ENCODE measurements at regions not wholly inside any gene's neighbourhood (a gene's known extent, or its start where the extent isn't known, plus 50 kb on each side); places are given as distances from the start of the nearest gene placed in this dataset.

DNA sequence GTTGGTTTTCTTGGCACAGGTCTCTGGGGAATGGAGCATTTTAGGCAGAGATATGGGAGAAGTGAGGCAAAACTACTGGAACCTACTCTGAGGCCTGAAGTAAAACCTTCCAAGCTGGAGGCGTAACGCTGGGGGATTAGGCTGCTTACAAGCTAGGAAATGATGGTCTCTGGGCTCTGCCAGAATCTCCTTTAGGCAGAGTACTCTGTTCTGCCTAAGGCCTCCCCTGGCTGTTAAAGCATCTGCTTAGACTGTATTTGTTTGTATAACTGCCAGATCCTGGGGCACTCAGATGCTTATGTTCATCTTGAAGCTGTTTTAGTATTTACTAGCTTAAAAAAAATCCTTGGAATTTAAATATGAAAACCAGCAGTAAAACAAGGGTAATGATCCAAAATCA lies 822.2 kb downstream of the RPA4 start:
- no peak for TF ChIP-seq RAD21 (IDR thresholded peaks at IDR 0.05; ENCODE audit: low read depth)
- no peak for TF ChIP-seq YY1 (IDR thresholded peaks at IDR 0.05; ENCODE audit: low read depth)
- no peak for TF ChIP-seq NFIC (IDR thresholded peaks at IDR 0.05)
- TF ChIP-seq, protein P1, sequence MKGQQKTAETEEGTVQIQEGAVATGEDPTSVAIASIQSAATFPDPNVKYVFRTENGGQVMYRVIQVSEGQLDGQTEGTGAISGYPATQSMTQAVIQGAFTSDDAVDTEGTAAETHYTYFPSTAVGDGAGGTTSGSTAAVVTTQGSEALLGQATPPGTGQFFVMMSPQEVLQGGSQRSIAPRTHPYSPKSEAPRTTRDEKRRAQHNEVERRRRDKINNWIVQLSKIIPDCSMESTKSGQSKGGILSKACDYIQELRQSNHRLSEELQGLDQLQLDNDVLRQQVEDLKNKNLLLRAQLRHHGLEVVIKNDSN (IDR thresholded peaks at IDR 0.05) = no peak
- TF ChIP-seq, protein P2, sequence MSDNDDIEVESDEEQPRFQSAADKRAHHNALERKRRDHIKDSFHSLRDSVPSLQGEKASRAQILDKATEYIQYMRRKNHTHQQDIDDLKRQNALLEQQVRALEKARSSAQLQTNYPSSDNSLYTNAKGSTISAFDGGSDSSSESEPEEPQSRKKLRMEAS (IDR thresholded peaks at IDR 0.05) = no peak
- TF ChIP-seq FOXM1 (IDR thresholded peaks at IDR 0.05; ENCODE audit: borderline replicate concordance, low read depth) = no peak
- TF ChIP-seq TCF12 (IDR thresholded peaks at IDR 0.05; ENCODE audit: low read depth) = no peak
- no peak for TF ChIP-seq TAF1 (IDR thresholded peaks at IDR 0.05; ENCODE audit: low read depth)

DNA sequence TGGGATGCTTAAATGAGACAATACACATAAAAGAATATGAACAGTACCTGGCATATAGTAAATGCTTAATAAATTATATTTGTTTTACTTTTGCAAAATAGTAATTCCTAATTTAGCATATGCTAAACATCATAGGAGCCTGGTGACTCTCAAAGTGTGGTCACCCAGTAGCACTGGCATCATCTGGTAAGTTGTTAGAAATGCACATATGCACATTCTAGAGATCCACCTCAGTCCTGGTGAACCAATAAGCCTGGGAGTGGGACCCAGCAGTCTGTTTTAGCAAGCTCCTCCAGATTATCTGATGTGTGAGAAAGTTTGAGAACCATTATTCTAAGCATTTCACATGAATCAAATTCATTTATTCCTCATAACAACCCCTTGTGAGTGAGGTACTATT lies 830.4 kb downstream of the RPA4 start:
- TF ChIP-seq TEAD4 (IDR thresholded peaks at IDR 0.05) (no peak), CEBPB (IDR thresholded peaks at IDR 0.05) (no peak), EGR1 (IDR thresholded peaks at IDR 0.05) (no peak), CREB1 (IDR thresholded peaks at IDR 0.05; ENCODE audit: low read depth) (no peak), TAF1 (IDR thresholded peaks at IDR 0.05; ENCODE audit: low read depth) (no peak), NFIC (IDR thresholded peaks at IDR 0.05) (no peak), RAD21 (IDR thresholded peaks at IDR 0.05; ENCODE audit: low read depth) (no peak), ZBTB7A (IDR thresholded peaks at IDR 0.05; ENCODE audit: low read depth) (no peak), FOXM1 (IDR thresholded peaks at IDR 0.05; ENCODE audit: borderline replicate concordance, low read depth) (no peak), YY1 (IDR thresholded peaks at IDR 0.05; ENCODE audit: low read depth) (no peak), TCF12 (IDR thresholded peaks at IDR 0.05; ENCODE audit: low read depth) (no peak), EP300 (IDR thresholded peaks at IDR 0.05; ENCODE audit: borderline replicate concordance) (no peak)
- TF ChIP-seq, protein P3, sequence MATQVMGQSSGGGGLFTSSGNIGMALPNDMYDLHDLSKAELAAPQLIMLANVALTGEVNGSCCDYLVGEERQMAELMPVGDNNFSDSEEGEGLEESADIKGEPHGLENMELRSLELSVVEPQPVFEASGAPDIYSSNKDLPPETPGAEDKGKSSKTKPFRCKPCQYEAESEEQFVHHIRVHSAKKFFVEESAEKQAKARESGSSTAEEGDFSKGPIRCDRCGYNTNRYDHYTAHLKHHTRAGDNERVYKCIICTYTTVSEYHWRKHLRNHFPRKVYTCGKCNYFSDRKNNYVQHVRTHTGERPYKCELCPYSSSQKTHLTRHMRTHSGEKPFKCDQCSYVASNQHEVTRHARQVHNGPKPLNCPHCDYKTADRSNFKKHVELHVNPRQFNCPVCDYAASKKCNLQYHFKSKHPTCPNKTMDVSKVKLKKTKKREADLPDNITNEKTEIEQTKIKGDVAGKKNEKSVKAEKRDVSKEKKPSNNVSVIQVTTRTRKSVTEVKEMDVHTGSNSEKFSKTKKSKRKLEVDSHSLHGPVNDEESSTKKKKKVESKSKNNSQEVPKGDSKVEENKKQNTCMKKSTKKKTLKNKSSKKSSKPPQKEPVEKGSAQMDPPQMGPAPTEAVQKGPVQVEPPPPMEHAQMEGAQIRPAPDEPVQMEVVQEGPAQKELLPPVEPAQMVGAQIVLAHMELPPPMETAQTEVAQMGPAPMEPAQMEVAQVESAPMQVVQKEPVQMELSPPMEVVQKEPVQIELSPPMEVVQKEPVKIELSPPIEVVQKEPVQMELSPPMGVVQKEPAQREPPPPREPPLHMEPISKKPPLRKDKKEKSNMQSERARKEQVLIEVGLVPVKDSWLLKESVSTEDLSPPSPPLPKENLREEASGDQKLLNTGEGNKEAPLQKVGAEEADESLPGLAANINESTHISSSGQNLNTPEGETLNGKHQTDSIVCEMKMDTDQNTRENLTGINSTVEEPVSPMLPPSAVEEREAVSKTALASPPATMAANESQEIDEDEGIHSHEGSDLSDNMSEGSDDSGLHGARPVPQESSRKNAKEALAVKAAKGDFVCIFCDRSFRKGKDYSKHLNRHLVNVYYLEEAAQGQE (IDR thresholded peaks at IDR 0.05; ENCODE audit: low read depth) = no peak
- TF ChIP-seq, protein P2 (IDR thresholded peaks at IDR 0.05) = no peak
- TF ChIP-seq, protein P1 (IDR thresholded peaks at IDR 0.05) = no peak

DNA sequence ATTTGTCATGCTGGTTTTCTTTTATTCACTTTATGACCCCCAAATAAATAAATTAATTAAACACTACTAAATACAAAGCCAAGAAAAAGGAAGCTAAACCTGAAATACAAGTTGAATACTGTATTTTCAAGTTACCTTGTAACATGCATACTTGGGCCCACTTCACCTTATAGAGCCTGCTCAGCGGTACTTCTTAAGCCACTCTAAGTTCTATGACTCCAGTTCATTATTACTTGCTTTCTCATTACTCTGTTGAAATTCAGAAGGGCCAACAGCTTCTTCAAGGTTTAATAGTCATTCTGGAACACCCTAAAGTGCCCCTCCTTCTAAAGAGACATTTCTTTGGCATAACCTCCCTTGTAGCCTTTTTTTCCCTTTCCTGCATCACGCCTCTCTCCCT lies 844.5 kb downstream of the RPA4 start:
- TF ChIP-seq CREB1 (IDR thresholded peaks at IDR 0.05; ENCODE audit: low read depth) (no peak), TEAD4 (IDR thresholded peaks at IDR 0.05) (no peak), CEBPB (IDR thresholded peaks at IDR 0.05) (no peak), FOXM1 (IDR thresholded peaks at IDR 0.05; ENCODE audit: borderline replicate concordance, low read depth) (no peak), EGR1 (IDR thresholded peaks at IDR 0.05) (no peak), TCF12 (IDR thresholded peaks at IDR 0.05; ENCODE audit: low read depth) (no peak), ZBTB7A (IDR thresholded peaks at IDR 0.05; ENCODE audit: low read depth) (no peak), TAF1 (IDR thresholded peaks at IDR 0.05; ENCODE audit: low read depth) (no peak), RAD21 (IDR thresholded peaks at IDR 0.05; ENCODE audit: low read depth) (no peak), YY1 (IDR thresholded peaks at IDR 0.05; ENCODE audit: low read depth) (no peak)
- TF ChIP-seq, protein P2 (IDR thresholded peaks at IDR 0.05) = no peak
- TF ChIP-seq, protein P3 (IDR thresholded peaks at IDR 0.05; ENCODE audit: low read depth) = no peak

DNA sequence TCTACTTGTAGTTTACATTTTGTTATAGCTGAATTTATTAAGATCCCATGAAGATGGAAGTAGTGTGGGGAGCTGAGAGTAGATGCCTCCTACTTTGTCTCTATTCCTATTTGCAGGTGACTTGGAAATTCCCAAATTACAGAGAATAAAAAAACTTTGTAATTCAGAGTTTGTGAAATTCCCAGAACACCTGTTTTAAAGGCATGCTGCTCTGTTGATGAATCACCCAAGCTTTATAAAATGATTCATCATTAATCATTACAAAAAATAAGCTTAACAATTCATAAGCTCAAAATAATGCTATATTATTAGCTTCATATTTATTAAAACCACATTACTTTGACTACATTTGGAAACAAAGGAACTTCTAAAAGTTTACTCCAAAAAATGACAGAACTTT lies 856.3 kb downstream of the RPA4 start:
- TF ChIP-seq, protein P3 (IDR thresholded peaks at IDR 0.05; ENCODE audit: low read depth) = no peak
- TF ChIP-seq CREB1 (IDR thresholded peaks at IDR 0.05; ENCODE audit: low read depth) (no peak), TEAD4 (IDR thresholded peaks at IDR 0.05) (no peak), NFIC (IDR thresholded peaks at IDR 0.05) (no peak), YY1 (IDR thresholded peaks at IDR 0.05; ENCODE audit: low read depth) (no peak), TCF12 (IDR thresholded peaks at IDR 0.05; ENCODE audit: low read depth) (no peak), RAD21 (IDR thresholded peaks at IDR 0.05; ENCODE audit: low read depth) (no peak), TAF1 (IDR thresholded peaks at IDR 0.05; ENCODE audit: low read depth) (no peak), EP300 (IDR thresholded peaks at IDR 0.05; ENCODE audit: borderline replicate concordance) (no peak), ZBTB7A (IDR thresholded peaks at IDR 0.05; ENCODE audit: low read depth) (no peak), EGR1 (IDR thresholded peaks at IDR 0.05) (no peak), FOXM1 (IDR thresholded peaks at IDR 0.05; ENCODE audit: borderline replicate concordance, low read depth) (no peak), CEBPB (IDR thresholded peaks at IDR 0.05) (no peak)
- TF ChIP-seq, protein P2 (IDR thresholded peaks at IDR 0.05) = no peak
- TF ChIP-seq, protein P1 (IDR thresholded peaks at IDR 0.05) = no peak

All from Ishikawa (cell line).